PFSK-1 (cell line): ENCODE measurements at regions not wholly inside any gene's neighbourhood (a gene's known extent, or its start where the extent isn't known, plus 50 kb on each side); places are given as distances from the start of the nearest gene placed in this dataset.

Experiments
- FOXP2 ChIP-seq: optimal IDR thresholded peaks from 2 replicates; pipeline ENCODE3; 2011; ENCODE audit warnings: borderline replicate concordance, control low read depth, inconsistent platforms; ENCODE audit not compliant: insufficient read depth; ENCODE audit errors: extremely low read length, extremely low read depth
- POLR2AphosphoS5 ChIP-seq: IDR thresholded peaks from 2 replicates; pipeline ENCODE4 v1.6.1; 2012; ENCODE audit warnings: low read depth, mild to moderate bottlenecking, control low read depth, low read length, moderate library complexity
- SIN3A ChIP-seq: IDR thresholded peaks from 2 replicates; pipeline ENCODE4 v1.6.1; 2012; ENCODE audit warnings: mild to moderate bottlenecking, low read length, moderate library complexity, borderline replicate concordance; ENCODE audit not compliant: insufficient read depth
- TAF1 ChIP-seq: IDR thresholded peaks from 2 replicates; pipeline ENCODE4 v1.6.1; 2012; ENCODE audit warnings: low read length, control low read depth, borderline replicate concordance; ENCODE audit not compliant: insufficient read depth
- TF ChIP-seq, protein P1 (sequence below), 2 experiments: IDR thresholded peaks; 2 replicates each; pipeline versions ENCODE4 v1.6.1 to v1.8.0; 2011 to 2012; ENCODE audit warnings: low read depth in 2 of 2, low read length in 2 of 2, control low read depth in 1 of 2, inconsistent platforms in 1 of 2, mild to moderate bottlenecking in 1 of 2, moderate library complexity in 1 of 2; ENCODE audit not compliant: insufficient read depth in 1 of 2

DNA sequence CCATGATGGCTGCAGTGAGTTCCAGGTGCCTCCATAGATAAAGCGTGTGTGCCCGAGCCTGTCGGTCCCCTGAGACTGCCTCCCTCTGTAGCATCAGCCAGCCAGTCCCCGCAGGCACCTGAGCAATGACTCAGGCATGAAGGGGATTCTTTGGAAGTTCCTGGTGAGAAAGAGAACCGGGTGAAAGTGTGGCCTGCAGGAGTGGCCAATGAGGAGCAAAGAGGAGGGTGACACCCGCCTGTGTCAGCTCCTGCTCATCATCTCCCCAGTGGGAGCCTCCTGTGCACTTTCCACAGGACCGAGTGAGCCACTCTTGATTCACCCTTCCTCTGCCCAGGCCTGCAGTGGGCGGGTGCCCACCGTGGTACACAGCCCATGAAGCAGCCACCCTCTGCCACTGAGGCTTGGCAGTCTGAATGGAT is 71.2 kb upstream of the PTPN1 start:
- TF ChIP-seq TAF1 (no peak), FOXP2 (no peak), SIN3A (no peak), POLR2AphosphoS5 (no peak)
- TF ChIP-seq, protein P1, sequence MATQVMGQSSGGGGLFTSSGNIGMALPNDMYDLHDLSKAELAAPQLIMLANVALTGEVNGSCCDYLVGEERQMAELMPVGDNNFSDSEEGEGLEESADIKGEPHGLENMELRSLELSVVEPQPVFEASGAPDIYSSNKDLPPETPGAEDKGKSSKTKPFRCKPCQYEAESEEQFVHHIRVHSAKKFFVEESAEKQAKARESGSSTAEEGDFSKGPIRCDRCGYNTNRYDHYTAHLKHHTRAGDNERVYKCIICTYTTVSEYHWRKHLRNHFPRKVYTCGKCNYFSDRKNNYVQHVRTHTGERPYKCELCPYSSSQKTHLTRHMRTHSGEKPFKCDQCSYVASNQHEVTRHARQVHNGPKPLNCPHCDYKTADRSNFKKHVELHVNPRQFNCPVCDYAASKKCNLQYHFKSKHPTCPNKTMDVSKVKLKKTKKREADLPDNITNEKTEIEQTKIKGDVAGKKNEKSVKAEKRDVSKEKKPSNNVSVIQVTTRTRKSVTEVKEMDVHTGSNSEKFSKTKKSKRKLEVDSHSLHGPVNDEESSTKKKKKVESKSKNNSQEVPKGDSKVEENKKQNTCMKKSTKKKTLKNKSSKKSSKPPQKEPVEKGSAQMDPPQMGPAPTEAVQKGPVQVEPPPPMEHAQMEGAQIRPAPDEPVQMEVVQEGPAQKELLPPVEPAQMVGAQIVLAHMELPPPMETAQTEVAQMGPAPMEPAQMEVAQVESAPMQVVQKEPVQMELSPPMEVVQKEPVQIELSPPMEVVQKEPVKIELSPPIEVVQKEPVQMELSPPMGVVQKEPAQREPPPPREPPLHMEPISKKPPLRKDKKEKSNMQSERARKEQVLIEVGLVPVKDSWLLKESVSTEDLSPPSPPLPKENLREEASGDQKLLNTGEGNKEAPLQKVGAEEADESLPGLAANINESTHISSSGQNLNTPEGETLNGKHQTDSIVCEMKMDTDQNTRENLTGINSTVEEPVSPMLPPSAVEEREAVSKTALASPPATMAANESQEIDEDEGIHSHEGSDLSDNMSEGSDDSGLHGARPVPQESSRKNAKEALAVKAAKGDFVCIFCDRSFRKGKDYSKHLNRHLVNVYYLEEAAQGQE (IDR thresholded peaks at IDR 0.05; ENCODE audit: insufficient read depth in 1 of 2, low read depth in 2 of 2, low read length in 2 of 2), result no peak

DNA sequence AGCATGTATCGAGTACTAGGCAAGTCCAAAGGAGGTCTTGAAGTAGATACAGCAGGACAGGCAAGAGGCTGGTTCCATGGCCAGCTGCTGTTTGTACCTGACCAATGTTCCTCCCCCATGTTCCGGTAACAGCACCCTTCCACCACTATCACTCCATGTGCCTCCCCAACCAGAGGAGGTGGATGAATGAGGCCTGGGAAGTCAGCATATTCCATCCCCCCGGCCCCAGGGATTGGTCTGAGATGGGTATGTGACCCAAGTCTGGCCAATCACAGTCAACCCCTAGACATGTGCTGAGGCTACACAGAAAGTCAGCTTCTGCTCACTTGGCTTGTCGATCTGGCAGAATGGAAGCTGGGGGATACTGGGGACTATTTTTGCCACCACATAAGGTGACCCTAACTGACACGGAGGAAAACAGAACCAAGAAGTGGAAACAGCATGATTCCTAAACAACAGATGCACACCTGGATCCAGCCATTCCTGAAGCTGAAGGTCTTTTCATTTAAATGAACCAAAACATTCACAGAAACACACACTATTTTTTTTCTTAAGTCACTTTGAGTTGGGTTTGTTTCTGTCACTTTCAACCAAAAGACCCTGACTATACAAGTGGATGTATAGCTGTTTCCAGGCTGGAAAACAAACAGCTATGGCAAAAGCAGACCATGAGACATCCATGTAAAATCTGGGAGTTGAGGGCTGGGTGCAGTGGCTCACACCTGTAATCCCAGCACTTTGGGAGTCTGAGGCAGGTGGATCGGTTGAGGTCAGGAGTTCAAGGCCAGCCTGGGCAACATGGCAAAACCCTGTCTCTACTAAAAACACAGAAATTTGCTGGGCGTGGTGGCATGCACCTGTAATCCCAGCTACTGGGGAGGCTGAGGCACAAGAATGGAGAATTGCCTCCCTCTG is 70.4 kb upstream of the PTPN1 start:
- TF ChIP-seq SIN3A (no peak), FOXP2 (no peak), POLR2AphosphoS5 (no peak), TAF1 (no peak)
- TF ChIP-seq, protein P1 (IDR thresholded peaks at IDR 0.05; ENCODE audit: insufficient read depth in 1 of 2, low read depth in 2 of 2, low read length in 2 of 2), result no peak

DNA sequence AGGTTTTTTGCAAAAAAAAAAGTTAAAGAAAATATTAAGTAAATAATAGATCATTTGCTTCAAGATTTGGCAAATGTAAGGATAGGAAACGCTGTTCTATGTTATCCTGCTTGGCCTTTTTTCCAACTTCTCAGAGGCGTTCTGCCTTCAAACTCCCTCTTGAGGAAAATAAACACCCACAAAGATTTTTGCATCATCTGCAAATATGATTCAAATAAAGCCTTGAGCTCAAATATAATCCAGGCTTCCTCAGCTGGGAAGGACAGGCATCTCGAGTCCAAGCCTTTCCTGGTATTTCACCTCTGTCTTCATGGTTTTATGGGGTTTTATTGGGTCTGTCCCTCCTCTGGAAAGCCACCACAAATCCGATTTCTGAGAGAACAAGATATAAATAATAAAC is 67.7 kb upstream of the PTPN1 start:
- TF ChIP-seq POLR2AphosphoS5, result no peak
- no peak for TF ChIP-seq SIN3A
- no peak for TF ChIP-seq TAF1
- TF ChIP-seq, protein P1 (IDR thresholded peaks at IDR 0.05; ENCODE audit: insufficient read depth in 1 of 2, low read depth in 2 of 2, low read length in 2 of 2), result no peak
- TF ChIP-seq FOXP2, result no peak

DNA sequence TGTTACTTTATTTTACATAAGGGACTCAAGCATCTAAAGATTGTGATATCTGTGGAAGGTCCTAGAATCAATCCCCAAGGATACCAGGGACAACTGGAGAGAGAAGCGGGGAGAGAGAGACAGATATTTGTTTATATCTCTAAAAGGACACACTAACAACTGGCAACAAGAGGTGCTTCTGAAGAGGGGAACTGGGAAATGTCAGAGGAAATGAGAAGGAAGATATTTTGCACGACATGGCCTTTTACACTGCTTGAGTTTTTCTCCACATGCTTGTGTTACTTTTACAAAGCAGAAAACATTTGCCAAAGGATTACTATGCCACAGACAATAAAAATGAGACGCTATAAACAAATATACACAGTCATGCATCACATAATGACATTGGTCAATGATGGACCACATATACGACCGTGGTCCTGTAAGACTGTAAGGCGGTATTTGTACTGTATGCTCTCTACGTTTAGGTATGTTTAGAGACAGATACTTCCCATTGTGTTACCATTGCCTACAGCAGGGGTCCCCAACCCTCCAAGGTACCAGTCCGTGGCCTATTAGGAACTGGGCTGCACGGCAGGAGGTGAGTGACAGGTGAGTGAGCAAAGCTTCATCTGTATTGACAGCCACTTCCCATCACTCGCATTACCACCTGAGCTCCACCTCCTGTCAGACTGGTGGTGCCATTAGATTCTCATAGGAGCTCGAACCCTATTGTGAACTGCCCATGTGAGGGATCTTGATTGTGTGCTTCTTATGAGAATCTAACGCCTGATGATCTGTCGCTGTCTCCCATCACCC is 64.6 kb upstream of the PTPN1 start:
- no peak for TF ChIP-seq SIN3A
- no peak for TF ChIP-seq FOXP2
- TF ChIP-seq POLR2AphosphoS5, result no peak
- TF ChIP-seq, protein P1 (IDR thresholded peaks at IDR 0.05; ENCODE audit: insufficient read depth in 1 of 2, low read depth in 2 of 2, low read length in 2 of 2), result no peak
- no peak for TF ChIP-seq TAF1
